Natural killer cell (primary cell): ENCODE measurements at regions not wholly inside any gene's neighbourhood (a gene's known extent, or its start where the extent isn't known, plus 50 kb on each side); places are given as distances from the start of the nearest gene placed in this dataset.

Source experiments
- ATAC-seq, 3 donors: fragments of 150-1000 bp in 2 of 3; fragments of 200-7000 bp in 1 of 3; cut with Tn5 transposase; 1 replicate in 1 of 3; 2 replicates in 2 of 3; pipeline ENCODE4 v1.10.0; 2021; ENCODE audit warnings: mild to moderate bottlenecking in 2 of 3, moderate library complexity in 2 of 3
- DNase-seq, 2 donors: peaks; one replicate each; pipeline versions ENCODE4 v3.0.0 to v3.0.0-alpha.2; 2013 to 2021; ENCODE audit warnings: mixed read lengths in 1 of 2
- H3K27ac ChIP-seq: one replicate; pipeline ENCODE4 v1.5.1; 2013; ENCODE audit warnings: mild to moderate bottlenecking, low read length
- H3K27me3 ChIP-seq: one replicate; pipeline ENCODE4 v1.6.1; 2013; ENCODE audit warnings: low read length; ENCODE audit not compliant: control insufficient read depth, insufficient read depth
- H3K36me3 ChIP-seq: one replicate; pipeline ENCODE4 v1.6.1; 2013; ENCODE audit warnings: low read length; ENCODE audit not compliant: control insufficient read depth, insufficient read depth
- H3K4me1 ChIP-seq: one replicate; pipeline ENCODE4 v1.6.1; 2013; ENCODE audit warnings: low read length; ENCODE audit not compliant: control insufficient read depth, insufficient read depth
- H3K4me3 ChIP-seq: one replicate; pipeline ENCODE4 v1.5.1; 2013; ENCODE audit warnings: low read length
- H3K9me3 ChIP-seq: one replicate; pipeline ENCODE4 v1.6.1; 2013; ENCODE audit warnings: low read length; ENCODE audit not compliant: control insufficient read depth, insufficient read depth
- H3K27ac Mint-ChIP-seq, 2 donors: one replicate each; pipeline ENCODE4 v1.8.0; 2022; ENCODE audit warnings: mild to moderate bottlenecking in 2 of 2, mixed read lengths in 2 of 2, moderate library complexity in 1 of 2
- H3K27me3 Mint-ChIP-seq, 2 donors: one replicate each; pipeline ENCODE4 v1.8.0; 2022; ENCODE audit warnings: low read depth in 2 of 2, mixed read lengths in 2 of 2
- H3K36me3 Mint-ChIP-seq: one replicate; pipeline ENCODE4 v1.8.0; 2022; ENCODE audit warnings: mixed read lengths
- H3K4me1 Mint-ChIP-seq, 2 donors: one replicate each; pipeline ENCODE4 v1.8.0; 2022; ENCODE audit warnings: mixed read lengths in 2 of 2
- H3K4me3 Mint-ChIP-seq: one replicate; pipeline ENCODE4 v1.8.0; 2022; ENCODE audit warnings: mild to moderate bottlenecking, moderate library complexity, mixed read lengths
- H3K9me3 Mint-ChIP-seq, 2 donors: one replicate each; pipeline ENCODE4 v1.8.0; 2022; ENCODE audit warnings: mixed read lengths in 2 of 2
- CTCF ChIP-seq: fragments of 200-600 bp; IDR thresholded peaks from one replicate; pipeline ENCODE4 v1.8.0; 2022; ENCODE audit warnings: antibody characterized with exemption
- WGBS: methylation state at CpG from one replicate; pipeline ENCODE4 v1.1.7; 2013; ENCODE audit warnings: missing lambda C conversion rate; ENCODE audit not compliant: insufficient coverage; 5-methylcytosine and 5-hydroxymethylcytosine counted together
- intact Hi-C: fragments of 100-400 bp; cut with micrococcal nuclease; formaldehyde crosslinking; loops from one replicate; pipeline ENCODE4 v1.14.2; 2022

- intact Hi-C loops = no loop called here
Observed at GRCh38 chr9:14402583-14402982, 88.6 kb upstream of the NFIB start.

DNA sequence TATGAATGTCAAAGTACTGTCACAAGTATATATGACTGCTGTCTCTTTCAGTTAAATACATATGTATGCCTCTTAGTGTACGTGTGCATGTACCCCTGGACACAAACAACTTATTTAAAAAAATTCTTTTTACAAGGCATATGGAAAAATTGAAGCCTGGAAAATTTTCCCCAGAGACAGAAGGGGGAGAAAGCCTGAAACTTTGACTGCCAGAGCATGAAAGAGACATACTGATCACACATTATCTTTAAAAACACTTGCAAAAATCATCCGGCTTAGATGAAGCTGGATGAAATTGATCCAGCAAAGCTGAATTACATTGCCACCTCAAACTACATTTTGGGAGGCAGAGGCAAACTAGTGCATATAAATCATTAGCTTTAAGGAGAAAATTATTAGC lies 88.0 kb upstream of the NFIB start:
- Histone ChIP-seq H3K9me3 (no peaks in the 10 kb centered on the region), H3K36me3 (no peaks in the 10 kb centered on the region), H3K4me1 (no peaks in the 10 kb centered on the region), H3K27me3 (no peaks in the 10 kb centered on the region), H3K4me3 (no peak overlapping the region), H3K27ac (no peak overlapping the region)
- H3K36me3 Mint-ChIP-seq = no peaks in the 10 kb centered on the region
- intact Hi-C loops = no loop called here
- H3K4me1 Mint-ChIP-seq = no peaks in the 10 kb centered on the region
- H3K4me3 Mint-ChIP-seq = no peak overlapping the region
- ATAC-seq (no peak), DNase-seq (no peak)
- peaks cover 0 to 4% of the 10 kb centered on the region in 2 donors for H3K9me3 Mint-ChIP-seq
- no peak overlapping the region for H3K27ac Mint-ChIP-seq
- no peaks in the 10 kb centered on the region for H3K27me3 Mint-ChIP-seq
- WGBS = 72% methylated on average over 2 of the region's 2 CpGs
- no peak for TF ChIP-seq CTCF

More at GRCh38 chr9:14402583-14402982, 88.6 kb upstream of the NFIB start:
- Mint-ChIP-seq H3K4me3 (no peak overlapping the region), H3K27me3 (no peaks in the 10 kb centered on the region), H3K36me3 (no peaks in the 10 kb centered on the region), H3K4me1 (no peaks in the 10 kb centered on the region), H3K9me3 (peaks cover 0 to 4% of the 10 kb centered on the region in 2 donors), H3K27ac (no peak overlapping the region)
- Histone ChIP-seq H3K4me3 (no peak overlapping the region), H3K36me3 (no peaks in the 10 kb centered on the region), H3K4me1 (no peaks in the 10 kb centered on the region), H3K9me3 (no peaks in the 10 kb centered on the region), H3K27me3 (no peaks in the 10 kb centered on the region), H3K27ac (no peak overlapping the region)
- DNase-seq = no peak
- no peak for ATAC-seq
- TF ChIP-seq CTCF = no peak
- WGBS = 83% methylated on average over 1 of the region's 3 CpGs

DNA sequence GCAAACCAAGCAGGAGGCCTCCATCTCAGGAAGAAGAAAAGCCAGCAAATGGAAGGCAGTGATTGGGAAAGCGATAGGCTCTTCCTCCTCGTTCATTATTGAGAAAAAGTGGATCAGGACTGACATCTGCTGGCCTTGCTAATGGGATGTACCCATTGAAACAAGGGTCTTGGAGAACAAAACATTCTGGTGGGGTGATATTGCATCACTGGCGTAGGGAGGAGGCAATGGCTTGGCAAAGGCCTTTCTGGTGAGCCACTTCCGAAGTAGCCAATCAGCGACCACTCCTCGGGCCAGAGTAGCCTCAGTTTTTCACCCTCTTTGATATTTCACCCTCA lies 86.7 kb upstream of the NFIB start:
- no peaks in the 10 kb centered on the region for H3K4me1 Mint-ChIP-seq
- TF ChIP-seq CTCF = no peak
- no peak overlapping the region for H3K27ac Mint-ChIP-seq

DNA sequence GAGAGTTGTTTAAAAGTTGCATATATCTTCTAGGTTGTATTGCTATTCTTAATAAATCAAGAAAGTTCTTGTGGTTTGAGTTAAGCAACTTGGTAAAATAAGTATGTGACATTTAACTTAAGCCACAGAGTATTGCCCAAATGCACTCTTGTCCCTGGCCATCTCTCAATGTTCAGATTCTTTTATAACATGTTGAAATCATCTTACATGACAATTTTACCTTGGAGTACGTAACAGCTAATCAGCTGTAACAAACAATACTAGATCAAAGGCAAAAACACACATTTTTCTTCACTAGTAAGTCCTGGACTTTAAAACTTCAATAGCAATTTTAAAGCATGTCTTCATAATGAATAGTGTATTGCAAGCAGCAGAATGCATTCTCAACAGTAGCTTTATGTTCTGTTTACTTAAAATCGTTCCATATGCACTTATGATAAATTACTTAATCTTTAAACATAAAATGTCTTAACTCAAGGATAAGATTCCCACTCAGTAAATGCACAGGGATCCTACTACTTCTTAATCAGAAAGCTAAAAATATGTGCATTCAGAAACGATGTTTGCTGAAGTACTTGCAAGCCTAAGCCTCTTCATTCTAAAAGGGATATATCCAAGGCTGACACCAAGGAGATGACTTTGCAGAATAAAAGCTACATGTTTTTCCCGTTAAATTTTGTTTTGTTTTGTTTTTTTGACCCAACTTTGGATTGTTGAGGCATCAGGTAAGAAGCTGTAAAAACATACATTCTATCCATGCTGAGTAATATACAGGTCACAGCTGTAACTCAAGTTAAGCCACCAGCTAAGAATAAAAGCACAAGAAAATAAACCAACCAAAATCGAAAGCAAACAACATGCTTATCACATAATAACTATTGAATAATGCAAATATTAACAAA lies 86.1 kb upstream of the NFIB start:
- no peaks in the 10 kb centered on the region for H3K4me1 Mint-ChIP-seq
- Histone ChIP-seq H3K4me1 (no peaks in the 10 kb centered on the region), H3K27ac (no peak overlapping the region), H3K36me3 (no peaks in the 10 kb centered on the region), H3K4me3 (no peak overlapping the region), H3K9me3 (no peaks in the 10 kb centered on the region), H3K27me3 (no peaks in the 10 kb centered on the region)
- H3K9me3 Mint-ChIP-seq = peaks cover 0 to 2% of the 10 kb centered on the region in 2 donors
- no peak overlapping the region for H3K4me3 Mint-ChIP-seq
- DNase-seq = no peak
- H3K27ac Mint-ChIP-seq = no peak overlapping the region
- no peaks in the 10 kb centered on the region for H3K36me3 Mint-ChIP-seq
- no peaks in the 10 kb centered on the region for H3K27me3 Mint-ChIP-seq
- TF ChIP-seq CTCF = no peak
- ATAC-seq = no peak
- intact Hi-C loops = no loop called here
- 80% methylated on average over 2 of the region's 5 CpGs for WGBS

More for the DNA sequence above, 86.7 kb upstream of the NFIB start:
- no peak overlapping the region for H3K4me3 Mint-ChIP-seq
- ATAC-seq (no peak), DNase-seq (no peak)
- 84% methylated on average over 6 of the region's 6 CpGs for WGBS
- Histone ChIP-seq H3K36me3 (no peaks in the 10 kb centered on the region), H3K27ac (no peak overlapping the region), H3K27me3 (no peaks in the 10 kb centered on the region), H3K4me3 (no peak overlapping the region), H3K4me1 (no peaks in the 10 kb centered on the region), H3K9me3 (no peaks in the 10 kb centered on the region)
- H3K9me3 Mint-ChIP-seq = peaks cover 0 to 2% of the 10 kb centered on the region in 2 donors
- no peaks in the 10 kb centered on the region for H3K27me3 Mint-ChIP-seq
- no peaks in the 10 kb centered on the region for H3K36me3 Mint-ChIP-seq
- intact Hi-C loops = no loop called here
